Right kidney (tissue), 1 donor: ENCODE measurements at regions not wholly inside any gene's neighbourhood (a gene's known extent, or its start where the extent isn't known, plus 50 kb on each side); places are given as distances from the start of the nearest gene placed in this dataset.
A peak's percentile ranks its signal among the peaks of the same experiment; 100 is the strongest.

ENCODE experiments used
- DNase-seq: peaks from one replicate; pipeline ENCODE4 v3.0.0-alpha.2; 2016

DNA sequence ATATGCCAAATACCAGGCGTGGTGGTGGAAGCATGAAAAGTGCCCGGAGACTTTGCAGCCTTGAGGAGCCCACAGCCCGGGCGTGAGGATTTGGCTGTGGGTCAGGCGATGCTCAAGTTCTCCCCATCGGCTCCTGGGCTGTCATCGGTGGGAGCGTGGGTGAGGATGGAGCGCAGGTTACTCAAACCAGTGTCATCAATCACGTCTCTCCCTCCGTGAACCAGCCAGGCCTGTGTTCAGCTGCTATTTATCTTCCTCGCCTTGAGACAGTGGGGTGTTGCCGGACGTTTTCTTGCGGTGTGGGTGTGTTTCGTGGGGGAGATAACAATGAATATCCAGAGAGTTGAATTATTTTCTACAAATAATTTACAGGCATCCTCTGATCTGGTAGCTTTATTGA is 317.6 kb downstream of the EIPR1 start:
- DNase-seq, result no peak

DNA sequence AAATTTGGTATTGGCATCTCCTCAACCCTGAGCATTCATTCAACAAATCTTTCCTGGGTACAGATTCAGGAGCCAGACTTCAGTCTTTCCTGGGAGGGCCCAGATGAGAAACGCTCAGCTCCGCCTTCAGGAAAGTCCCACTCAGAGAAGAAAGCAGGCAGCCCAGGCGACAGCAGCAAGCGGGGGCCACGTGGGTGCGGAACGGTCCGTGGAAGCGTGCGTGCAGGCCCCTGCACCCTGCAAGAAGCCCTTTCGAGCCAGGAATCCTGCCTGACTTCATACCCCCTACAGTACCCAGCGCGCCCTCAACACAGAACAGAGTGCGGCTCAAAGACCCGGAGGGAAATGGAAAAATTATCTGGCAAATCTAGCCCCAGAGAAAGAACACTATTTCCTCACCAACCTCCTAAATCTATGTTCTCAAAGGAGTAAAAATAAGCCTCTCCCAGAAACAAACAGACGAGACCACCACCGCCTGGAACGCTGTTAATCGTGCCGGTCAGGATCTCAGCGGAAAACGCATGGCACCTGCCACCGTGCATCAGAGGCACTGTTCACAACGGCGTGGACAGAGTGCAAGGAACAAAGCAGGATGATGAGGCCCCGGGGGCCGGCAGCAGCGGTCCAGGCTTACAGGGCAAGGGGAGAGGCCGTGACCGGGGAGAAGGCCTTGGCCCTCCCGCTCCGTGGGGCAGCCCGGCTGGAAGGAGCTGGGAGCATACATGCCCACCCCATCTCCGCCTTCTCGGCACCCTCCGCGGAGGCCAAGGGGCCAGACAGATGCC is 318.3 kb downstream of the EIPR1 start:
- DNase-seq, result no peak

GRCh38 chr2:3054066-3054465 is 323.6 kb downstream of the EIPR1 start:
- DNase-seq, result no peak

DNA sequence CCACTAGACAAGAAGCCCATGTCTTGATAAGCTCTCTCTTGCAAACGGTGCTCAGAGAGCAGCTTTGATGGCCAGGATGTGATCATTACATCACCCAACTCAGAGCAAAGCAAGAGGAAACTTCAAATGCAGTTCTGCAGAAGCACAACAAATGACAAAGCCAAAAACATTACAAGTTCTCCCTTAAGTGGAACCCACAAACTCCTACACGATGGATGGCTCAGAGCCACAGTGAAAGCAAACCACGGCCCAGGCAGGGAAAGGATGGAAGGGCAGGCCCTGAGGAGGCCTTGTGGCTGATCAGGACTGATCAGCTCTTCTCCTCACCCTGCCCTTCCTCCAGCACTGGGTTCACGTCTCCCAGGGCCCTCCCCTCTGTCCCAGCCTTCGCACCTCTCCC is 326.4 kb downstream of the EIPR1 start:
- no peak for DNase-seq

DNA sequence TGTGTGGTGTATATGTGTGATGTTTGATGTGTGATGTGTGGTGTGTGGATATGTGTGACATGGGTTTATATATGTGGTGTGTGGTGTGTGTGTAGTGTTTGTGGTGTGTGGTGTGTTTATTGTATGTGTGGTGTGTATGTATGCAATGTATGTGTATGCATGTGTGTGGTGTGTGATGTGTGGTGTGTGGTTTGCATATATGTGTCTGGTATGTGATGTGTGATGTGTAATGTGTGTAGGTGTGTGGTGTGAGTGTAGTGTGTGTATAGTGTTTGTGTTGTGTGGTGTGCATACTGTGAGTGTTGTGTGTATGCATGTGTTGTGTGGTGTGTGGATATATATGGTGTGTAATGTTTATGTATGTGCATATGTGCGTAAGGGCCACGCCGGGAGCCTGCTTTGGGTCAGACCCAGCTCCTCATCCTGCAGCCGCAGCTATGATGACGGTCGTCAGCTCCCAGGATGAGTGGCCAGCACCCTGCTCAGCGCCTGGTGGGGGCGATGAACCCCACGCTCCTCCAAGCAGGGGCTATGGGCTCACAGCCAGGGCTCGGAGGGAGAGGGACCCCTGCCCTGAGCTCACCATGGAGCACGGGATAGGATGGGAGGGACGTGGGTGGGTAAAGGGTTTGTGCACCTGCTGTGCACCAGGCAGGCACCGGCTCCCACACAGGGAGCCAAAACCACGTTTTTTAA is 331.3 kb downstream of the EIPR1 start:
- no peak for DNase-seq

DNA sequence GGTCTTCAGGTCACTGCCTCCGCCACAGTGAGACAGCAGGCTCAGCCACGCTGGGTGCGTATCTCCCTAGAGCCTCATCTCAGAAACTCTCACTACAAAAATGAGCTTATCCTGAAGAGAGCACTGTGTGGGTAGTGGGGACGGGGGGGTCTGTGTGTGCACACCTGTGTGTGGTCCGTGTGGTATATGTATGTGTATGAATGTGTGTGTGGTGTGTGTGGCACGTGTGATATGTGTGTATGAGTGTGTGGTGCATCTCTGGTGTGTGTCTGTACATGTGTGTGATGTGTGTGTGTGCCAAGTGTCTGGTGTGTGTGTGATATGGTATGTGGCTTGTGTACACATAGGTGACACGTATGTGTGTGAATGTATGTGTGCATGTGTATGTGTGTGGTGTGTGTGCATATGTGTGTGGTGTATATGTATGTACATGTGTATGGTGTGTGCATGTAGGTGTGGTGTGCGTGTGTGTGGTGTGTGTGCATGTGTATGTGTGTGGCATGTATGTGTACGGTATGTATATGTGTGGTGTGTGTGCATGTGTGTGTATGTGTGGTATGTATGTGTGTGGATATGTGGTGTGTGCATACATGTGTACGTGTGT is 332.2 kb downstream of the EIPR1 start:
- DNase-seq, result no peak

- no peak for DNase-seq
Measured at GRCh38 chr2:3044587-3045317, 332.9 kb downstream of the EIPR1 start.

GRCh38 chr2:3043726-3044125 is 333.9 kb downstream of the EIPR1 start:
- no peak for DNase-seq

- DNase-seq, result no peak
Measured at GRCh38 chr2:3042601-3043585, 334.7 kb downstream of the EIPR1 start.

DNA sequence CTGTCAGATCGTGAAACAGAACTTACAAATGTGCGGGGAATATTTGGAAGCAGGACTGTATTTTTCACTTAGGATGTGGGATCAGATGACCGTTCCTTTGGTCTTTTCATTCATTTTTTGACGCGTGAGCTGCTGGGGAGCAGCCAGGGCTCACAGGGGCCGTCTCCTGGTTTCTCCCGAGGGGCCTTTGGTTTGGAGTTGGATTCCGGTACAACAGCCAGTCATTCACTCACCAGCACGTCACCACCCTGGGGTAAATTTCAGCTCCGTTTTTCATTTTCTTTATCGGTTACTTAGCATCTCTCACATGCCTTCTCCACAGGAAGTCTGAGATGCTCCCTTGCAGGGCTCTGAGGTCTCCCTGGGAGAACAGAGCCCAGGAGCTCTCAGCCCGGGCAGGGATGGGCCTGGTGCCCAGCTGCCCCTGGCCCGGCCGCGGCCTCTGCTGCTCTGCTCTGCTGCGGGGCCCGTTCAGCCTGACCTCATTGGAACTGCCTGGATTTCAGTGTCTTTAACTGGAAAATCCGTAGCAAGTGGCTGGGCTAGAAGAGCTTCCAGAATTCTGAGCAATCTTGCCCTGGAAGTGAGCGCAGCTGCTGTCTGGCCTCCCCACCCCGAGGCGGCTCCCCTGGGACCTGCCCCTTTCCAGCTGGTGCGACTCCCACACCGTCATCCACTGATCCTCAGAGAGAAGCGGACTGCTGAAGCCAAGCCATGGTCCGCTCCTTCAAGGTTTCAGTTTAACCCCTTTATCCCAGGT is 335.6 kb downstream of the EIPR1 start:
- DNase-seq, result peak; percentile 22

- DNase-seq, result no peak
Measured at GRCh38 chr2:3041246-3041645, 336.4 kb downstream of the EIPR1 start.

GRCh38 chr2:3040496-3041140 is 337.0 kb downstream of the EIPR1 start:
- no peak for DNase-seq

DNA sequence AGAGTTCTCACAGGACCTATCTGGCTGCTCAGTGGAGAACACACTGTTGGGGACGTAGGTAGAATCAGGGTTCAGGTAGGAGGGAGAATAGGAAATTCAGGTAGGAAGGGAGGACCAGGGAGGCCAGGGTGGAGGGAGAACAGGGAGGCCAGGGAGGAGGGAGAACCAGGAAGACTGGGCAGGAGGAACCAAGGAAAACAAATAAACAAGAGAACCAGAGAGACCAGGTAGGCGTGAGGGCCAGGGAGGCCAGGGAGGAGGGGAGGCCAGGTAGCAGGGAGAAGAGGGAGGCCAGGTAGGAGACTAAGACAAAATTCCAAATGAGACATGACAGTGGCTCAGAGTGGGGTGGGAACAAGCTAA is 337.6 kb downstream of the EIPR1 start:
- no peak for DNase-seq

GRCh38 chr2:3039188-3040065 is 338.2 kb downstream of the EIPR1 start:
- no peak for DNase-seq

DNA sequence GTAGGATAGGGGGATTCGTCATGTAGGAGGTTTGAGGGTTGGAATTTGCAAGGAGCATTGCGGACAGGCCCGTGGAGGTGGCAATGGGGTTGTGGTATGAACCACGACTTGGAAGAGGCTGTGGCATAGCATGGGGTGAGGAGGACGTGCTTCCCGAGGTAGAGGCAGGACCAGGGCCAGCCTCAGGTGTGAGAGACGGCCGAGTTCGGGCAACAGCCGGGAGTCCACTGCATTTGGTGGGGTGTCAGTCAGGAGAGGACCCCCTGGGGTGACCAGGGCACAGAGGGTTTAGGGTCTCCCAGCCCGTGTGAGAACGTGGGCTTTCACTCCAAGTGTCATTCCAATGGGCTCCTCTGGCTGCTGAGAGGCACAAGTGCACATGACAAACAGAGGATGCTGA is 339.0 kb downstream of the EIPR1 start:
- DNase-seq, result no peak

- no peak for DNase-seq
Measured at GRCh38 chr2:3037196-3038194, 340.1 kb downstream of the EIPR1 start.

- no peak for DNase-seq
Measured at GRCh38 chr2:3036432-3037125, 341.0 kb downstream of the EIPR1 start.
